HEK293 (cell line): ENCODE measurements at regions not wholly inside any gene's neighbourhood (a gene's known extent, or its start where the extent isn't known, plus 50 kb on each side); places are given as distances from the start of the nearest gene placed in this dataset.
A peak's percentile ranks its signal among the peaks of the same experiment; 100 is the strongest.

Source experiments
- CTCF ChIA-PET: fragments of 350-600 bp; formaldehyde crosslinking; extraction: SDS; loops from one replicate; lab custom pipeline; 2021; ENCODE audit warnings: antibody characterized with exemption; lab: Yijun Ruan, JAX
- POLR2A ChIA-PET: fragments of 300-600 bp; formaldehyde crosslinking; extraction: SDS; loops from one replicate; lab custom pipeline; 2020; ENCODE audit warnings: antibody characterized with exemption, inconsistent platforms; lab: Yijun Ruan, JAX
- H3K27ac ChIP-seq: fragments of 200-500 bp; sonication (Bioruptor generic); 2 replicates; pipeline ENCODE4 v1.5.1; 2014; ENCODE audit warnings: low read depth, low read length, control low read depth, inconsistent platforms; ENCODE audit errors: extremely low read depth
- H3K36me3 ChIP-seq, 2 experiments: fragments of 200-500 bp in 1 of 2; sonication (Bioruptor generic) in 1 of 2; 1 replicate in 1 of 2; 2 replicates in 1 of 2; pipeline ENCODE4 v1.5.1; 2014 to 2017; ENCODE audit warnings: inconsistent platforms in 2 of 2, low read length in 2 of 2; ENCODE audit not compliant: control insufficient read depth in 2 of 2, insufficient read depth in 1 of 2
- H3K4me1 ChIP-seq: fragments of 200-500 bp; sonication (Bioruptor generic); 2 replicates; pipeline ENCODE4 v1.5.1; 2014; ENCODE audit warnings: mild to moderate bottlenecking, low read length, inconsistent platforms; ENCODE audit not compliant: control insufficient read depth, insufficient read depth
- H3K4me3 ChIP-seq: 2 replicates; pipeline ENCODE4 v1.5.1; 2011; ENCODE audit warnings: low read depth, mild to moderate bottlenecking, control low read depth, low read length, moderate library complexity
- H3K9me3 ChIP-seq: fragments of 200-500 bp; sonication (Bioruptor generic); 2 replicates; pipeline ENCODE4 v1.5.1; 2014; ENCODE audit warnings: low read depth, low read length, inconsistent platforms; ENCODE audit not compliant: control insufficient read depth, insufficient read depth
- KLF7 ChIP-seq: fragments of 450-650 bp; formaldehyde crosslinking; IDR thresholded peaks from 2 replicates; pipeline ENCODE4 v1.5.1; 2016; ENCODE audit warnings: missing biosample characterization, missing genetic modification characterization, borderline replicate concordance
- PBX3 ChIP-seq: sonication (generic); formaldehyde crosslinking; IDR thresholded peaks from 2 replicates; pipeline ENCODE4 v1.8.1; 2022; ENCODE audit warnings: mild to moderate bottlenecking, moderate library complexity, missing genetic modification reagents
- SP3 ChIP-seq: fragments of 450-650 bp; formaldehyde crosslinking; IDR thresholded peaks from 2 replicates; pipeline ENCODE4 v1.5.1; 2016; ENCODE audit warnings: missing biosample characterization, missing genetic modification characterization
- TCF7L2 ChIP-seq: IDR thresholded peaks from 2 replicates; pipeline ENCODE4 v1.6.1; 2011; ENCODE audit warnings: low read depth, mild to moderate bottlenecking, inconsistent platforms, low read length, moderate library complexity, borderline replicate concordance
- ZBTB7A ChIP-seq: fragments of 450-650 bp; formaldehyde crosslinking; IDR thresholded peaks from 2 replicates; pipeline ENCODE4 v1.5.1; 2016; ENCODE audit warnings: low read depth, missing biosample characterization, missing genetic modification characterization
- ZBTB8A ChIP-seq: fragments of 450-650 bp; formaldehyde crosslinking; IDR thresholded peaks from 2 replicates; pipeline ENCODE4 v1.5.1; 2016; ENCODE audit warnings: missing biosample characterization, missing genetic modification characterization
- ZNF121 ChIP-seq: fragments of 450-650 bp; formaldehyde crosslinking; IDR thresholded peaks from 2 replicates; pipeline ENCODE4 v1.5.1; 2016; ENCODE audit warnings: missing biosample characterization, missing genetic modification characterization
- ZNF140 ChIP-seq: fragments of 450-650 bp; formaldehyde crosslinking; IDR thresholded peaks from 2 replicates; pipeline ENCODE4 v1.5.1; 2016; ENCODE audit warnings: missing biosample characterization, missing genetic modification characterization
- ZNF302 ChIP-seq: fragments of 450-650 bp; formaldehyde crosslinking; IDR thresholded peaks from 2 replicates; pipeline ENCODE4 v1.5.1; 2016; ENCODE audit warnings: missing biosample characterization, missing genetic modification characterization, low read depth
- ZNF366 ChIP-seq: fragments of 450-650 bp; formaldehyde crosslinking; conservative IDR thresholded peaks from 2 replicates; pipeline ENCODE4 v1.5.1; 2016; ENCODE audit warnings: missing biosample characterization, missing genetic modification characterization
- ZNF404 ChIP-seq: fragments of 450-650 bp; formaldehyde crosslinking; IDR thresholded peaks from 2 replicates; pipeline ENCODE4 v1.5.1; 2017; ENCODE audit warnings: missing biosample characterization, missing genetic modification characterization
- ZNF433 ChIP-seq: fragments of 450-650 bp; formaldehyde crosslinking; IDR thresholded peaks from 2 replicates; pipeline ENCODE4 v1.5.1; 2016; ENCODE audit warnings: missing biosample characterization, missing genetic modification characterization, low read depth
- ZNF473 ChIP-seq: fragments of 450-650 bp; formaldehyde crosslinking; IDR thresholded peaks from 2 replicates; pipeline ENCODE4 v1.5.1; 2017; ENCODE audit warnings: missing biosample characterization, missing genetic modification characterization
- ZNF48 ChIP-seq: fragments of 450-650 bp; formaldehyde crosslinking; IDR thresholded peaks from 2 replicates; pipeline ENCODE4 v1.5.1; 2016; ENCODE audit warnings: missing biosample characterization, missing genetic modification characterization
- ZNF521 ChIP-seq: fragments of 450-650 bp; formaldehyde crosslinking; IDR thresholded peaks from 2 replicates; pipeline ENCODE4 v1.5.1; 2017; ENCODE audit warnings: missing biosample characterization, mild to moderate bottlenecking, missing genetic modification characterization
- ZNF548 ChIP-seq: fragments of 450-650 bp; formaldehyde crosslinking; IDR thresholded peaks from 2 replicates; pipeline ENCODE4 v1.5.1; 2016; ENCODE audit warnings: missing biosample characterization, missing genetic modification characterization
- ZNF660 ChIP-seq: fragments of 450-650 bp; IDR thresholded peaks from 2 replicates; pipeline ENCODE4 v1.5.1; 2018; ENCODE audit warnings: missing biosample characterization, mild to moderate bottlenecking, missing genetic modification characterization
- ZNF76 ChIP-seq: fragments of 450-650 bp; formaldehyde crosslinking; IDR thresholded peaks from 2 replicates; pipeline ENCODE4; 2016; ENCODE audit warnings: low read depth, missing biosample characterization, missing genetic modification characterization, borderline replicate concordance
- ZSCAN30 ChIP-seq: fragments of 450-650 bp; IDR thresholded peaks from 2 replicates; pipeline ENCODE4 v1.5.1; 2018; ENCODE audit warnings: missing biosample characterization, mild to moderate bottlenecking, missing genetic modification characterization, moderate library complexity
- ZSCAN4 ChIP-seq: fragments of 450-650 bp; formaldehyde crosslinking; IDR thresholded peaks from 2 replicates; pipeline ENCODE4 v1.5.1; 2017; ENCODE audit warnings: missing biosample characterization, missing genetic modification characterization
- TF ChIP-seq, protein P1 (sequence below): fragments of 450-650 bp; formaldehyde crosslinking; IDR thresholded peaks from 2 replicates; pipeline ENCODE4 v1.5.1; 2017; ENCODE audit warnings: missing biosample characterization, missing genetic modification characterization

GRCh38 chr3:5036858-5037257 is 57.6 kb downstream of the BHLHE40 start (continued):
- TF ChIP-seq, protein P1, sequence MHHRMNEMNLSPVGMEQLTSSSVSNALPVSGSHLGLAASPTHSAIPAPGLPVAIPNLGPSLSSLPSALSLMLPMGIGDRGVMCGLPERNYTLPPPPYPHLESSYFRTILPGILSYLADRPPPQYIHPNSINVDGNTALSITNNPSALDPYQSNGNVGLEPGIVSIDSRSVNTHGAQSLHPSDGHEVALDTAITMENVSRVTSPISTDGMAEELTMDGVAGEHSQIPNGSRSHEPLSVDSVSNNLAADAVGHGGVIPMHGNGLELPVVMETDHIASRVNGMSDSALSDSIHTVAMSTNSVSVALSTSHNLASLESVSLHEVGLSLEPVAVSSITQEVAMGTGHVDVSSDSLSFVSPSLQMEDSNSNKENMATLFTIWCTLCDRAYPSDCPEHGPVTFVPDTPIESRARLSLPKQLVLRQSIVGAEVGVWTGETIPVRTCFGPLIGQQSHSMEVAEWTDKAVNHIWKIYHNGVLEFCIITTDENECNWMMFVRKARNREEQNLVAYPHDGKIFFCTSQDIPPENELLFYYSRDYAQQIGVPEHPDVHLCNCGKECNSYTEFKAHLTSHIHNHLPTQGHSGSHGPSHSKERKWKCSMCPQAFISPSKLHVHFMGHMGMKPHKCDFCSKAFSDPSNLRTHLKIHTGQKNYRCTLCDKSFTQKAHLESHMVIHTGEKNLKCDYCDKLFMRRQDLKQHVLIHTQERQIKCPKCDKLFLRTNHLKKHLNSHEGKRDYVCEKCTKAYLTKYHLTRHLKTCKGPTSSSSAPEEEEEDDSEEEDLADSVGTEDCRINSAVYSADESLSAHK (tag by site-specific recombination) = no peak
- TF ChIP-seq TCF7L2 = no peak
- no peak for TF ChIP-seq ZSCAN4 (tag by site-specific recombination)

DNA sequence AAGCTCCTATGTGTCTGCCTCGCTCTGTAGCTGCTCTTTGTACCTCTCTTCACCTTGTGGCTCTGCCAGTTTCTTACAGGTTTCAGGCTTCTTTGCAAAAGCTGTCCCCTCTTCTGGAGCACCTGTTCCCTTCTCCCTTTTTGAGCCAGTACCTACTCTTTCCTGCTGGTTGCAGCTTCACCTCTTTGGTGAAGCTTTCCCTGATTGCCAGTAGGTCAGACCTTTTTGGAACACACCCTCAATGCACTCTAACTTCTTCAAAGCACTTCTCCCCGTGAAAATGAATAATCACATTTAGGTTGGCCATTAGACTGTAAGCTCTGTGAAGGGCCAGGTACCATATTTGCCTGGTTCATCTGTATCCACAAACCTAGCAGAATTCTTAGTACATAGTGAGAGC is 60.3 kb downstream of the BHLHE40 start:
- POLR2A ChIA-PET = no interaction called here
- Histone ChIP-seq H3K4me3 (no peak overlapping the region), H3K27ac (no peak overlapping the region), H3K4me1 (no peaks in the 10 kb centered on the region), H3K9me3 (no peaks in the 10 kb centered on the region), H3K36me3 (no peaks in the 10 kb centered on the region)
- CTCF ChIA-PET = interaction anchor here (0.7 to 3.9 kb wide), 3 partner anchors 13 to 290 kb away, joined by 3 to 15 read pairs (median 4); no protein-coding TSS in a partner anchor
- TF ChIP-seq ZNF433 = no peak
- no peak for TF ChIP-seq SP3 (tag by site-specific recombination)
- peak; percentile 100 for TF ChIP-seq ZNF404

DNA sequence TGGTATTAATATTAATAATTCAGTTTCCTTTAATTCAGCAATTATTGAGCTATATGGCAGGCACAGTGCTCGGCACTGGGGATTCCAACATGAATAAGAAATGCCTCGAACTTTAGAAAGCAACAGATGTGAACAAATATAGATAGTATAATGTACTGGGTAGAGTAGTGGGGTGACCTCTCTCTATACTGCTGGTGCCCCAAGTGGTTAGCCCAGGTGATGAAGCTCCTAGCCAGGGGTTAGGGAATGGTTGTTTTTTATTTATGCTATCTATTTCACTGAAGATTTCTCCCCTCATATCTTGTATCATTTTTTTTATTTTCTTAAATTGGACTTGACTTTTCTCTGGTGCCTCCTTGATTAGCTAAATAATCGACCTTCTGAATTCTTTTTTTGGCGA is 62.1 kb downstream of the BHLHE40 start:
- CTCF ChIA-PET = interaction anchor here (0.9 to 3.9 kb wide), 7 partner anchors 9 to 385 kb away, joined by 3 to 15 read pairs (median 3); partner anchors contain the start of gene BHLHE40
- H3K4me1 ChIP-seq = no peaks in the 10 kb centered on the region
- H3K36me3 ChIP-seq = no peaks in the 10 kb centered on the region
- no peak for TF ChIP-seq ZBTB7A
- no peak for TF ChIP-seq KLF7 (tag by site-specific recombination)
- TF ChIP-seq PBX3 (CRISPR knock-in tag) = no peak
- TF ChIP-seq ZNF76 (tag by site-specific recombination) = no peak
- TF ChIP-seq ZNF473 = no peak
- no peak for TF ChIP-seq ZNF140 (tag by site-specific recombination)
- TF ChIP-seq ZNF548 (tag by site-specific recombination) = no peak
- TF ChIP-seq ZNF48 (tag by site-specific recombination) = no peak
- TF ChIP-seq, all 188 proteins: peak for 0
- H3K27ac ChIP-seq = no peak overlapping the region
- POLR2A ChIA-PET = no interaction called here
- no peaks in the 10 kb centered on the region for H3K9me3 ChIP-seq
- no peak overlapping the region for H3K4me3 ChIP-seq

GRCh38 chr3:5045961-5046360 is 66.7 kb downstream of the BHLHE40 start:
- Histone ChIP-seq H3K9me3 (no peaks in the 10 kb centered on the region), H3K27ac (no peak overlapping the region), H3K4me1 (no peaks in the 10 kb centered on the region), H3K36me3 (no peaks in the 10 kb centered on the region), H3K4me3 (no peak overlapping the region)
- TF ChIP-seq ZNF366 (no peak), ZSCAN30 (tag by site-specific recombination) (no peak), ZNF302 (tag by site-specific recombination) (no peak), ZNF121 (tag by site-specific recombination) (0 out of 2 replicates have a peak, but pooled peaks have one; percentile 16), ZNF660 (tag by site-specific recombination) (no peak), ZBTB8A (tag by site-specific recombination) (no peak), ZNF521 (tag by site-specific recombination) (no peak)
- TF ChIP-seq, protein P1 (tag by site-specific recombination) = no peak
- POLR2A ChIA-PET = no interaction called here
- CTCF ChIA-PET = no interaction called here
